Fibroblast of the aortic adventitia (primary cell): ENCODE measurements at regions not wholly inside any gene's neighbourhood (a gene's known extent, or its start where the extent isn't known, plus 50 kb on each side); places are given as distances from the start of the nearest gene placed in this dataset.

Source experiments
- DNase-seq: peaks from one replicate; pipeline ENCODE4 v3.0.0-alpha.2; 2010; ENCODE audit warnings: low read depth
- H3K4me3 ChIP-seq: 2 replicates; pipeline ENCODE4 v1.5.1; 2011; ENCODE audit warnings: low read depth, mild to moderate bottlenecking, control low read depth, low read length, moderate library complexity
- CTCF ChIP-seq: IDR thresholded peaks from 2 replicates; pipeline ENCODE4 v1.5.1; 2011; ENCODE audit warnings: mild to moderate bottlenecking, low read length, control low read depth, inconsistent platforms; ENCODE audit not compliant: insufficient read depth

GRCh38 chr16:73568769-73569168 lies 520.8 kb upstream of the ZFHX3 start:
- H3K4me3 ChIP-seq: no peak overlapping the region
- TF ChIP-seq CTCF: no peak
- DNase-seq: no peak

GRCh38 chr16:73565925-73566324 lies 518.0 kb upstream of the ZFHX3 start:
- no peak for TF ChIP-seq CTCF
- H3K4me3 ChIP-seq: no peak overlapping the region
- no peak for DNase-seq

- DNase-seq: no peak
- TF ChIP-seq CTCF: no peak
- H3K4me3 ChIP-seq: no peak overlapping the region
Observed at GRCh38 chr16:73565263-73565662, 517.3 kb upstream of the ZFHX3 start.

GRCh38 chr16:73563709-73564108 lies 515.8 kb upstream of the ZFHX3 start:
- TF ChIP-seq CTCF: no peak
- DNase-seq: no peak
- no peak overlapping the region for H3K4me3 ChIP-seq

- no peak for TF ChIP-seq CTCF
- no peak overlapping the region for H3K4me3 ChIP-seq
- no peak for DNase-seq
Observed at GRCh38 chr16:73560497-73560896, 512.6 kb upstream of the ZFHX3 start.

GRCh38 chr16:73558219-73558618 lies 510.3 kb upstream of the ZFHX3 start:
- DNase-seq: no peak
- no peak overlapping the region for H3K4me3 ChIP-seq
- no peak for TF ChIP-seq CTCF

GRCh38 chr16:73553941-73554660 lies 506.2 kb upstream of the ZFHX3 start:
- H3K4me3 ChIP-seq: no peak overlapping the region
- no peak for TF ChIP-seq CTCF
- DNase-seq: no peak
